Nephron (organoid): ENCODE measurements at regions not wholly inside any gene's neighbourhood (a gene's known extent, or its start where the extent isn't known, plus 50 kb on each side); places are given as distances from the start of the nearest gene placed in this dataset.

Source experiments
- H3K27ac Mint-ChIP-seq, 3 experiments: 2 replicates each; pipeline ENCODE4 v1.8.0; 2020; ENCODE audit warnings: mixed read lengths in 3 of 3, mild to moderate bottlenecking in 2 of 3, moderate library complexity in 1 of 3
- H3K27me3 Mint-ChIP-seq: 2 replicates; pipeline ENCODE4 v1.8.0; 2021; ENCODE audit warnings: low read depth, mild to moderate bottlenecking, moderate library complexity, mixed read lengths
- H3K36me3 Mint-ChIP-seq: 2 replicates; pipeline ENCODE4 v1.8.0; 2020; ENCODE audit warnings: low read depth, mixed read lengths
- H3K4me1 Mint-ChIP-seq: 2 replicates; pipeline ENCODE4 v1.8.0; 2020; ENCODE audit warnings: mixed read lengths
- H3K4me3 Mint-ChIP-seq, 3 experiments: 2 replicates each; pipeline ENCODE4 v1.8.0; 2020; ENCODE audit warnings: mild to moderate bottlenecking in 3 of 3, mixed read lengths in 3 of 3, moderate library complexity in 2 of 3
- H3K9me3 Mint-ChIP-seq: 2 replicates; pipeline ENCODE4 v1.8.0; 2020; ENCODE audit warnings: mixed read lengths
- TF ChIP-seq, protein P1 (sequence below), 3 experiments: fragments of 200-600 bp; sonication (generic); IDR thresholded peaks; one replicate each; pipeline ENCODE4 v1.5.0; 2021; ENCODE audit warnings: antibody characterized with exemption in 3 of 3; ENCODE audit not compliant: unreplicated experiment in 3 of 3

DNA sequence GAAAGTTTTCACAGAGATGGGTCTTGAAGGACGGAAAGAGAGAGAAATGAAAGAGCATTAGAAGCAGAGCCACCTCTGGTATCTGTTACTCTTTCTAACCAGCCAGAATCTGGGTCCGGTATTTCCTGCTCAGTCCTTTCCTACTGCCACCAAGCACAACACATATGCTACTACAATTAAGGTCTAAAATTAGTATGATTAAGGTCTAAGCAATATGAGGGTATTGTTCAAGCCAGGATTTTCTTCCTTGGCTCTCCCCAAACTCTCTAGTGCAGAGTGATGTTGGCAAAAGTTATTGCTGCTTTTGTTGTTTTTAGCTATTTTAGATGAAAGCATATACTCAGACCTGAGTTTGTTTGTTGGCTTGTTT is 59.2 kb upstream of the EED start:
- TF ChIP-seq, protein P1, sequence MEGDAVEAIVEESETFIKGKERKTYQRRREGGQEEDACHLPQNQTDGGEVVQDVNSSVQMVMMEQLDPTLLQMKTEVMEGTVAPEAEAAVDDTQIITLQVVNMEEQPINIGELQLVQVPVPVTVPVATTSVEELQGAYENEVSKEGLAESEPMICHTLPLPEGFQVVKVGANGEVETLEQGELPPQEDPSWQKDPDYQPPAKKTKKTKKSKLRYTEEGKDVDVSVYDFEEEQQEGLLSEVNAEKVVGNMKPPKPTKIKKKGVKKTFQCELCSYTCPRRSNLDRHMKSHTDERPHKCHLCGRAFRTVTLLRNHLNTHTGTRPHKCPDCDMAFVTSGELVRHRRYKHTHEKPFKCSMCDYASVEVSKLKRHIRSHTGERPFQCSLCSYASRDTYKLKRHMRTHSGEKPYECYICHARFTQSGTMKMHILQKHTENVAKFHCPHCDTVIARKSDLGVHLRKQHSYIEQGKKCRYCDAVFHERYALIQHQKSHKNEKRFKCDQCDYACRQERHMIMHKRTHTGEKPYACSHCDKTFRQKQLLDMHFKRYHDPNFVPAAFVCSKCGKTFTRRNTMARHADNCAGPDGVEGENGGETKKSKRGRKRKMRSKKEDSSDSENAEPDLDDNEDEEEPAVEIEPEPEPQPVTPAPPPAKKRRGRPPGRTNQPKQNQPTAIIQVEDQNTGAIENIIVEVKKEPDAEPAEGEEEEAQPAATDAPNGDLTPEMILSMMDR (IDR thresholded peaks at IDR 0.05; ENCODE audit: unreplicated experiment in 3 of 3): no peak
- Mint-ChIP-seq H3K27me3 (no peaks in the 10 kb centered on the region), H3K4me3 (no peak overlapping the region), H3K4me1 (no peaks in the 10 kb centered on the region), H3K9me3 (no peaks in the 10 kb centered on the region), H3K27ac (no peak overlapping the region), H3K36me3 (no peaks in the 10 kb centered on the region)

DNA sequence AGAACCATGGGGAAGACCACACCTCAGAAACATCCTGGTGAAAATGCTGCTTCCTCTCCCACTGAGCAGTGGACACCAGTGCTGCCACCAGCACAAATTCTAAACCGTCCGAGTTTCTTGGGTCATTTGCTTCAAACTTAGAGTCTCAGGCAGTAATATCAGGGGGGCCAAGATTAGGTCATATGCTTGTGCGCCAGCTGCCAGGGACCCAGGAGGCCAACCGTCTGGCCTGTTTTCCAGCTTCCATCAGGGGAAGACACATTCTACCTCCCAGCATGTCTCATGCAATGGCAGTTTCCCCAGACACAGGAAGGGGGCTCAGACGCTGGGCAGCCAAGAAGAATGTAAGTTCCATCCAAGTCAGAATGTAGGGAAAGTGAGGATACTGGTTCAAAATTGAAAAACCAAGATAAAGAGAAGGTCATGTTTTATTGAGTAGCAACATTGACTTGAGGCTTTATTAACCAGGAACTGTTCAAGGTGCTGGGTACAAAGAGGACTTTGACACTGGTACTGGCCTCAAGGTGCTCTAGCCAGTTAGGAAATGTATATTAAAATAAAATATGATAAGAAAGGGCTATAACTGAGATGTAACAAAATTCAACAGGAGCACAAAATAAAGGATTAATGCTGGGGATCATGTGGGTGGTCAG is 59.7 kb upstream of the EED start:
- no peaks in the 10 kb centered on the region for H3K27me3 Mint-ChIP-seq
- TF ChIP-seq, protein P1 (IDR thresholded peaks at IDR 0.05; ENCODE audit: unreplicated experiment in 3 of 3): no peak
- no peak overlapping the region for H3K27ac Mint-ChIP-seq
- H3K36me3 Mint-ChIP-seq: no peaks in the 10 kb centered on the region
- no peak overlapping the region for H3K4me3 Mint-ChIP-seq
- H3K4me1 Mint-ChIP-seq: no peaks in the 10 kb centered on the region
- H3K9me3 Mint-ChIP-seq: no peaks in the 10 kb centered on the region

DNA sequence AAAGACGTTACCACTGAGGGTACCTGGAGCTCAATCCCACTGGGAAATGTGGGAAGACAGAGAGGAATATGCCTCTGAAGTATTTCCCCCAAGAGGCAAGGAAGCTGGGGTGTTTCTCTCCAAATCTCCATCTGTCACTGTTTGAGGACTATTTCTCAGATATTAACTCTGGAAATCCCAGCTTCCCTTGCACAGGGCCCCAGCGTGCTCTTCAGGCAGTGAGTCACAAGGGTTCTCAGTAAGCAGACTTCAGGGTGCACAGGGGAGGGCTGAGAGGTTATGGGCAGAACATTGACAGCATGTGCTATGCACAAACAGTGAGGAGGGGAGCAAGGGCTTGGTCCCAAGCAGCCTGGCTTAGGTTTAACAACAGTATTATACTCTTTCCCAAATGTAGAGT is 60.9 kb upstream of the EED start:
- Mint-ChIP-seq H3K9me3 (no peaks in the 10 kb centered on the region), H3K27ac (no peak overlapping the region), H3K36me3 (no peaks in the 10 kb centered on the region), H3K4me1 (no peaks in the 10 kb centered on the region), H3K27me3 (no peaks in the 10 kb centered on the region), H3K4me3 (no peak overlapping the region)
- TF ChIP-seq, protein P1 (IDR thresholded peaks at IDR 0.05; ENCODE audit: unreplicated experiment in 3 of 3): no peak

DNA sequence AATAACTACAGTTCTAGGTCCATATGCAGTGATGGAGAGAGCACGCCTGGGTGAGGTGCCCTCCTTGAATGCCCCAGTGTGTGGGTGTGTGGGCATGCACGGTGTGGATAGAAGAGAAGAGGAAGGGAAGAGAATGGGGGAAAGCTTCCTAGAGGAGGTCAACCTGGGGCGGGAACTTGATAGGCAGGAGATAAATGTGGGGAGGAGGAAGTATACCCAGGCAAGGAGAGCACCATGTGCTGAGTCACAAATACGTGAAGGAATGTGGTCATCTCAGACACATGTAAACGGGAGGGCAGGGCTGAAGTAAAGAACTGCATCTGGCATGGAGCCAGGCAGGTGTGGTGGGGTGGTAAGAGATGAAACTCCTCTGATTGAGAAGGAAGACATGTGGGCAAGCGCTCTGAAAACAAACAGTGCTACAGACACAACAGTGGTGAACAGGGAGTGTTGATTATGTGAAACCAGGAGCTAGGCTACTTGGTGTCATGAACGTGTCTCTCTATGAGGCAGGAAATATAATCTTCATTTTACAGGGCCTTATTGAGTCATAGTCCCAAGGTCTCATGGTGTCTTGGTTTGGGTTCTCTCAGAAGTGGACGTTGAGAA is 61.5 kb upstream of the EED start:
- no peaks in the 10 kb centered on the region for H3K36me3 Mint-ChIP-seq
- TF ChIP-seq, protein P1 (IDR thresholded peaks at IDR 0.05; ENCODE audit: unreplicated experiment in 3 of 3): no peak
- H3K4me3 Mint-ChIP-seq: no peak overlapping the region
- no peaks in the 10 kb centered on the region for H3K9me3 Mint-ChIP-seq
- H3K4me1 Mint-ChIP-seq: no peaks in the 10 kb centered on the region
- H3K27me3 Mint-ChIP-seq: no peaks in the 10 kb centered on the region
- H3K27ac Mint-ChIP-seq: no peak overlapping the region

DNA sequence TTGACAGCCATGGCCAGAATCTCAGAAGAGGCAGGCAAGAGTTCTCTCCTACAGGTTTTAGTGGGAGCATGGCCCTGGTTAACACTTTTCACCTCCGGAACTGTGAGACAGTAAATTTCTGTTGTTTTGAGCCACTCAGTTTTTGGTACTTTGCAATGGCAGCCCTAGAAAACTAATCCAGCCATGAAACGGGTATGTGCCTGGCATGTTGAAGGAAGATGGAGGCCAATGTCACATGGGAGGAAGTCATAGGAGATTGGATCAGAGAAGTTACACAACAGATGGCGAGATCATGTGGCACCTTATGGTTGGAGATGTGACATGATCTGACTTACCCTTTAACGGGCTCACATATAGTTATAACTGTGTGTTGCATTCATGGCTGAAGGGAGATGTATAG is 63.2 kb upstream of the EED start:
- Mint-ChIP-seq H3K27me3 (no peaks in the 10 kb centered on the region), H3K4me3 (no peak overlapping the region), H3K4me1 (peaks cover under 1% of the 10 kb centered on the region), H3K27ac (no peak overlapping the region), H3K9me3 (no peaks in the 10 kb centered on the region), H3K36me3 (no peaks in the 10 kb centered on the region)
- TF ChIP-seq, protein P1 (IDR thresholded peaks at IDR 0.05; ENCODE audit: unreplicated experiment in 3 of 3): no peak

DNA sequence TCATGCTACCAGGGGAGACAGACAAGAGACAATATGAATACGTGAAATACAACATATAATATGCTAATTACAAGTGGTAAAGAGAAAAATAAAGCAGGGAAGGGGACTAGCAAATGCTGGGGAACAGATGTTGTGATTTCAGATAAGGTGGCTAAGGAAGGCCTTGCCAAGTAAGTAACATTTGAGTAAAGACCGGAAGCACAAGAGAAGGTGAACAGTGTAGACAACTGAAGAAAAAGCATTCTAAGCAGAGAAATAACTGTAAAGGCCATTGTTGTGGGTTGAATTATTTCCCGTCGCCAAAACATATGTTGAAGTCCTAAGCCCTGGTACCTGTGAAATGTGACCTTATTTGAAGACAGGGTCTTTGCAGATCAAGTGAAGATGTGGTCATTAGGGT is 63.7 kb upstream of the EED start:
- peaks cover 6% of the 10 kb centered on the region for H3K4me1 Mint-ChIP-seq
- no peak overlapping the region for H3K27ac Mint-ChIP-seq
- TF ChIP-seq, protein P1 (IDR thresholded peaks at IDR 0.05; ENCODE audit: unreplicated experiment in 3 of 3): no peak
- H3K27me3 Mint-ChIP-seq: no peaks in the 10 kb centered on the region
- no peaks in the 10 kb centered on the region for H3K36me3 Mint-ChIP-seq
- no peak overlapping the region for H3K4me3 Mint-ChIP-seq
- H3K9me3 Mint-ChIP-seq: no peaks in the 10 kb centered on the region
